PFSK-1 (cell line): ENCODE measurements at regions not wholly inside any gene's neighbourhood (a gene's known extent, or its start where the extent isn't known, plus 50 kb on each side); places are given as distances from the start of the nearest gene placed in this dataset.

ENCODE experiments used
- FOXP2 ChIP-seq: optimal IDR thresholded peaks from 2 replicates; pipeline ENCODE3; 2011; ENCODE audit warnings: borderline replicate concordance, control low read depth, inconsistent platforms; ENCODE audit not compliant: insufficient read depth; ENCODE audit errors: extremely low read length, extremely low read depth
- POLR2AphosphoS5 ChIP-seq: IDR thresholded peaks from 2 replicates; pipeline ENCODE4 v1.6.1; 2012; ENCODE audit warnings: low read depth, mild to moderate bottlenecking, control low read depth, low read length, moderate library complexity
- REST ChIP-seq, 2 experiments: IDR thresholded peaks; 2 replicates each; pipeline versions ENCODE4 v1.6.1 to v1.8.0; 2011 to 2012; ENCODE audit warnings: low read depth in 2 of 2, low read length in 2 of 2, control low read depth in 1 of 2, inconsistent platforms in 1 of 2, mild to moderate bottlenecking in 1 of 2, moderate library complexity in 1 of 2; ENCODE audit not compliant: insufficient read depth in 1 of 2
- SIN3A ChIP-seq: IDR thresholded peaks from 2 replicates; pipeline ENCODE4 v1.6.1; 2012; ENCODE audit warnings: mild to moderate bottlenecking, low read length, moderate library complexity, borderline replicate concordance; ENCODE audit not compliant: insufficient read depth
- TAF1 ChIP-seq: IDR thresholded peaks from 2 replicates; pipeline ENCODE4 v1.6.1; 2012; ENCODE audit warnings: low read length, control low read depth, borderline replicate concordance; ENCODE audit not compliant: insufficient read depth

- TF ChIP-seq TAF1 (no peak), FOXP2 (no peak), POLR2AphosphoS5 (no peak), SIN3A (no peak), REST (IDR thresholded peaks at IDR 0.05; ENCODE audit: insufficient read depth in 1 of 2, low read depth in 2 of 2, low read length in 2 of 2) (no peak)
These were observed 101.3 kb downstream of the SNX5 start for GRCh38 chr20:17867131-17867925.

DNA sequence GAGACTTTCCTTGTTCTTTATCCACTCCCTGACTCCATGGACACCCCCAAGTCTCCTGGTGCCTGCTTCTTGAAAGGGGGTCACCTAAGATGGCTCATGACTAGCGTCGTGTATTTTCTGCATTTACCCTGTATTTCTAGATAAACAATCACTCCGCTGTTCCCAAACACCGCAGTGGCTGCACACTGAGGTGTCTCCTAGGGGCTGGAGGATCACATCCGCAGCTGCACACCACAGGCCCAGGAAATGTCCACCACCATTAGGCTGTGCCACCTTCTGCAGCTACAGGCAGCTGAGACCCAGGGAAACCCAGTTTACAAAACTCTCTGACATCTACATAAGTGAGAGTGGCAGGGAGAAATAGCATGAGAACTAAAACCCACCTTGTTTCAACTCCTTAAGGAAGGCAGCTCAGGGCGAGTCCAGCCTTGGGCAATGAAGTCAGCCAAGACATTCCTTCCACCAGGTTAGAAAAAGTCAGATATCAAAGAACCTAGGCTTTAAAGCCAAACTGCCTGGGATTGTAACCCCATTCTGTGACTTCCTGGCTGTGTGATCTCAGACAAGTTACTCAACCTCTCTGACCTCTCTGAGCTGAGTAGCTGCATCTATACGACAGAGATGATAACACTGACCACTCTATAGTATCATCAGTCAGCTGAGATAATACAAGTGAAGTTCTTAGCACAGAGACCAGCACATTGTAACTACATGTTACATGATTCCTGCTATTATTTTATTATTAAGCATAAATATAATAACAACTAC lies 102.2 kb downstream of the SNX5 start:
- TF ChIP-seq SIN3A: no peak
- no peak for TF ChIP-seq TAF1
- no peak for TF ChIP-seq REST (IDR thresholded peaks at IDR 0.05; ENCODE audit: insufficient read depth in 1 of 2, low read depth in 2 of 2, low read length in 2 of 2)
- no peak for TF ChIP-seq POLR2AphosphoS5
- TF ChIP-seq FOXP2: no peak

DNA sequence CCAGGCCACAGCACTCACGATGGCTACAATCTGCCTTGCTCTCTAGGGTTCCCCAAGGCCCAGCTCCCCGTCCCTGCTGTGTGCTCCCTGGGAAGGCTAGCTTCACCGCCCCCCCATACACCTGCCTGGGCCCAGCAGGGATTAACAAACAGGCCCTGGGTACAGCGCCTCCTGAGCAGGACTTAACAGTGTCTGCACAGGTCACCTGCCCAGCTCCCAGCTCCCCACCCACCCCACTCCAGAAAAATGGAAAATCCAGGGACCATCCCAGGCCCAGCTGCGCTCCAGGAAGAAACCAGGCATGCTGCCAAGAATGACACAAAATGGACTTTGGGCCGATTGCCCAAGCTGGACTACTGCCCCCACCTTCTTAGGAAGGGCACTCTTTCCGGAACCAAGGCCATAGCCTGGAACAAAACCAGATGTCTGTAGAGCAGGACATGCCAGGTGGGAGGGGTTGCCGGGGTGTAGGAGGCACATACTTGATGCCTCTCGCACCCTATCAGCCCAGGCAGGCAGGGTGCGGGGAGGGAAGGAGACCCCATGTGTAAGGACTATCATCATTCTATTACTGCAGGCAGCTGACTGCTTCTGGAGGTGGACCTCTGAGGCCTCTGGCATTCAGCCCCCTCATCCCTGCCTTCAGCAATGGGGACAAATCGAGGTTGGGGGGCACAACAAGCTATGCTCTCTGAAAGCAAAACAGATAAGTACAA lies 104.9 kb downstream of the SNX5 start:
- TF ChIP-seq FOXP2 (no peak), TAF1 (no peak), POLR2AphosphoS5 (no peak), SIN3A (no peak), REST (IDR thresholded peaks at IDR 0.05; ENCODE audit: insufficient read depth in 1 of 2, low read depth in 2 of 2, low read length in 2 of 2) (no peak)

GRCh38 chr20:17863209-17863576 lies 105.4 kb downstream of the SNX5 start:
- TF ChIP-seq POLR2AphosphoS5 (no peak), TAF1 (no peak), REST (IDR thresholded peaks at IDR 0.05; ENCODE audit: insufficient read depth in 1 of 2, low read depth in 2 of 2, low read length in 2 of 2) (no peak), FOXP2 (no peak), SIN3A (no peak)
